ENCODE measurements at regions not wholly inside any gene's neighbourhood (a gene's known extent, or its start where the extent isn't known, plus 50 kb on each side); places are given as distances from the start of the nearest gene placed in this dataset.

DNA sequence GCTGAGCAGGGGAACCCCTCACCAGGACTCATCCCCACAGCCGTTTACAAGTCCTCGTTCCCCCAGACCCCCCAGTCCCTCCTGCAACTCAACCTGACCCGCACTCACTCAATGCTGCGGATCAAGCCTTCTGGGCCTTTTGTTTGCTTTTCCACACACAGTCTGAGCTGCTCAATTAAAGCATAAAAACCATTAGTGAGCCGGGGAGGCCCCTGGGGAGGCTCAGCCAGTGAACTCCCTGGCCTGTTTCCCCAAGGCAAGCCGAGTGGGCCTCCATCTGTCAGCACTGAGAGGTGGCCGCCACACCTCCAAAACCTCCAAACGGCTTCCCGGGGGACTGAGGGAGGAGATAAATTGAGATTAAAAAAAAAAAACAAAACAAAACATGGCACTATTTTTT, 158.5 kb downstream of the SHOX start:
- in situ Hi-C loops (cut with MboI) (no loop called here), intact Hi-C loops (cut with micrococcal nuclease; ENCODE audit: unreplicated experiment) (no loop called here)
- DNase-seq (ENCODE audit: low read depth, low spot score) (no peak), FAIRE-seq (no peak), ATAC-seq (no peak)
- Histone ChIP-seq H3K36me3 (ENCODE audit: control insufficient read depth in 2 of 2, insufficient read depth in 2 of 2, low read length in 1 of 2) (no peaks in the 10 kb centered on the region), H3K27me3 (replicated peaks in 1 of 2; ENCODE audit: control insufficient read depth in 2 of 2, insufficient read depth in 2 of 2, low read length in 1 of 2) (no peaks in the 10 kb centered on the region), H3K9ac (ENCODE audit: control insufficient read depth, insufficient read depth, low read length) (no peak overlapping the region), H2AFZ (ENCODE audit: control insufficient read depth, low read depth, low read length) (no peak overlapping the region), H3K4me1 (ENCODE audit: control insufficient read depth, insufficient read depth, low read length) (no peaks in the 10 kb centered on the region), H3K27ac (ENCODE audit: control insufficient read depth, insufficient read depth) (no peak overlapping the region), H3K9me3 (replicated peaks; ENCODE audit: control insufficient read depth, insufficient read depth, low read length) (no peaks in the 10 kb centered on the region; the same call in 2 of the 3 replicates), H4K20me1 (ENCODE audit: control insufficient read depth, insufficient read depth) (no peaks in the 10 kb centered on the region), H3K79me2 (ENCODE audit: control insufficient read depth, insufficient read depth, low read length) (no peaks in the 10 kb centered on the region), H3K4me3 (no peak overlapping the region), H3K4me2 (ENCODE audit: control insufficient read depth, insufficient read depth) (no peak overlapping the region)
- SMC1A ChIA-PET (ENCODE audit: uncharacterized antibody, unreplicated experiment) = no interaction called here
- no TSS peak for BruUV-seq (replicated peaks)
- POLR2A ChIA-PET = no interaction called here
- TF ChIP-seq ZBED1 (IDR thresholded peaks at IDR 0.05; ENCODE audit: borderline replicate concordance) = no peak
- no peak for TF ChIP-seq TAF1 (IDR thresholded peaks at IDR 0.05; ENCODE audit: borderline replicate concordance, low read depth, low read length)
- no peak for TF ChIP-seq STAT3 (IDR thresholded peaks at IDR 0.05; ENCODE audit: low read depth, low read length)
- no peak for TF ChIP-seq ZSCAN29 (IDR thresholded peaks at IDR 0.05)
- TF ChIP-seq MEF2B (IDR thresholded peaks at IDR 0.05; ENCODE audit: partially characterized antibody, poor library complexity, severe bottlenecking) = no peak
- TF ChIP-seq, protein P1, sequence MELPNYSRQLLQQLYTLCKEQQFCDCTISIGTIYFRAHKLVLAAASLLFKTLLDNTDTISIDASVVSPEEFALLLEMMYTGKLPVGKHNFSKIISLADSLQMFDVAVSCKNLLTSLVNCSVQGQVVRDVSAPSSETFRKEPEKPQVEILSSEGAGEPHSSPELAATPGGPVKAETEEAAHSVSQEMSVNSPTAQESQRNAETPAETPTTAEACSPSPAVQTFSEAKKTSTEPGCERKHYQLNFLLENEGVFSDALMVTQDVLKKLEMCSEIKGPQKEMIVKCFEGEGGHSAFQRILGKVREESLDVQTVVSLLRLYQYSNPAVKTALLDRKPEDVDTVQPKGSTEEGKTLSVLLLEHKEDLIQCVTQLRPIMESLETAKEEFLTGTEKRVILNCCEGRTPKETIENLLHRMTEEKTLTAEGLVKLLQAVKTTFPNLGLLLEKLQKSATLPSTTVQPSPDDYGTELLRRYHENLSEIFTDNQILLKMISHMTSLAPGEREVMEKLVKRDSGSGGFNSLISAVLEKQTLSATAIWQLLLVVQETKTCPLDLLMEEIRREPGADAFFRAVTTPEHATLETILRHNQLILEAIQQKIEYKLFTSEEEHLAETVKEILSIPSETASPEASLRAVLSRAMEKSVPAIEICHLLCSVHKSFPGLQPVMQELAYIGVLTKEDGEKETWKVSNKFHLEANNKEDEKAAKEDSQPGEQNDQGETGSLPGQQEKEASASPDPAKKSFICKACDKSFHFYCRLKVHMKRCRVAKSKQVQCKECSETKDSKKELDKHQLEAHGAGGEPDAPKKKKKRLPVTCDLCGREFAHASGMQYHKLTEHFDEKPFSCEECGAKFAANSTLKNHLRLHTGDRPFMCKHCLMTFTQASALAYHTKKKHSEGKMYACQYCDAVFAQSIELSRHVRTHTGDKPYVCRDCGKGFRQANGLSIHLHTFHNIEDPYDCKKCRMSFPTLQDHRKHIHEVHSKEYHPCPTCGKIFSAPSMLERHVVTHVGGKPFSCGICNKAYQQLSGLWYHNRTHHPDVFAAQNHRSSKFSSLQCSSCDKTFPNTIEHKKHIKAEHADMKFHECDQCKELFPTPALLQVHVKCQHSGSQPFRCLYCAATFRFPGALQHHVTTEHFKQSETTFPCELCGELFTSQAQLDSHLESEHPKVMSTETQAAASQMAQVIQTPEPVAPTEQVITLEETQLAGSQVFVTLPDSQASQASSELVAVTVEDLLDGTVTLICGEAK (IDR thresholded peaks at IDR 0.05; ENCODE audit: borderline replicate concordance) = no peak
- no peak for TF ChIP-seq CREB1 (IDR thresholded peaks at IDR 0.05; ENCODE audit: low read depth)
- no peak for TF ChIP-seq SMC3 (IDR thresholded peaks at IDR 0.05; ENCODE audit: borderline replicate concordance, low read length)
- TF ChIP-seq, protein P2, sequence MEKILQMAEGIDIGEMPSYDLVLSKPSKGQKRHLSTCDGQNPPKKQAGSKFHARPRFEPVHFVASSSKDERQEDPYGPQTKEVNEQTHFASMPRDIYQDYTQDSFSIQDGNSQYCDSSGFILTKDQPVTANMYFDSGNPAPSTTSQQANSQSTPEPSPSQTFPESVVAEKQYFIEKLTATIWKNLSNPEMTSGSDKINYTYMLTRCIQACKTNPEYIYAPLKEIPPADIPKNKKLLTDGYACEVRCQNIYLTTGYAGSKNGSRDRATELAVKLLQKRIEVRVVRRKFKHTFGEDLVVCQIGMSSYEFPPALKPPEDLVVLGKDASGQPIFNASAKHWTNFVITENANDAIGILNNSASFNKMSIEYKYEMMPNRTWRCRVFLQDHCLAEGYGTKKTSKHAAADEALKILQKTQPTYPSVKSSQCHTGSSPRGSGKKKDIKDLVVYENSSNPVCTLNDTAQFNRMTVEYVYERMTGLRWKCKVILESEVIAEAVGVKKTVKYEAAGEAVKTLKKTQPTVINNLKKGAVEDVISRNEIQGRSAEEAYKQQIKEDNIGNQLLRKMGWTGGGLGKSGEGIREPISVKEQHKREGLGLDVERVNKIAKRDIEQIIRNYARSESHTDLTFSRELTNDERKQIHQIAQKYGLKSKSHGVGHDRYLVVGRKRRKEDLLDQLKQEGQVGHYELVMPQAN (conservative IDR thresholded peaks at IDR 0.05) = no peak
- WGBS (ENCODE audit: insufficient coverage, insufficient replicate concordance, low lambda C conversion rate, missing lambda C conversion rate) = 51% methylated on average over 9 of the region's 9 CpGs
- RAD21 ChIA-PET (ENCODE audit: unreplicated experiment) = no interaction called here
- CTCF ChIA-PET = no interaction called here
